GM19023 (cell line): ENCODE measurements at regions not wholly inside any gene's neighbourhood (a gene's known extent, or its start where the extent isn't known, plus 50 kb on each side); places are given as distances from the start of the nearest gene placed in this dataset.
A peak's percentile ranks its signal among the peaks of the same experiment; 100 is the strongest.
"Not testable (repeated sequence)": the region's sequence is repeated elsewhere in the genome, so short reads cannot be mapped to it uniquely, and the experiment has no call there.

Experiments used
- ATAC-seq: cut with Tn5 transposase; IDR thresholded peaks from one replicate; pipeline ENCODE4 v1.9.1; 2021; ENCODE audit warnings: mild to moderate bottlenecking, moderate library complexity; ENCODE audit not compliant: unreplicated experiment

DNA sequence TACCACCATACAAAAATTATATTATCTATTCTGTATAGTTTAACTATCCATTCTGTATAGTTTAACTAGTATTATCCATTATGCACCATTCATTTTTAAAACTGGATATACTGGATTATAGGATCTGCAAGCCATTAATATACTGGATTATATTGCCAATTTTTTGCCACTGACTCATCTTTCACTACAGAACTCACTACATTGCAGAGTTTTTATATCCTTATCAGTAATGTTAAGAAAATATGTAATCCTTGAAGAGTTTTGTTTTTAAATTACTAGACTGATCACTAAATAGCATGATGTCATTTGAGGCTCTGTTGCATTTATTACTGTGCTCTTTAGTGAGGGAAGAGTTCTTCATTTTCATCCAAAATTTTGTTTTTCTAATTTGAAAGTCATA, 109.8 kb upstream of the SNX2 start:
- no peak for ATAC-seq

DNA sequence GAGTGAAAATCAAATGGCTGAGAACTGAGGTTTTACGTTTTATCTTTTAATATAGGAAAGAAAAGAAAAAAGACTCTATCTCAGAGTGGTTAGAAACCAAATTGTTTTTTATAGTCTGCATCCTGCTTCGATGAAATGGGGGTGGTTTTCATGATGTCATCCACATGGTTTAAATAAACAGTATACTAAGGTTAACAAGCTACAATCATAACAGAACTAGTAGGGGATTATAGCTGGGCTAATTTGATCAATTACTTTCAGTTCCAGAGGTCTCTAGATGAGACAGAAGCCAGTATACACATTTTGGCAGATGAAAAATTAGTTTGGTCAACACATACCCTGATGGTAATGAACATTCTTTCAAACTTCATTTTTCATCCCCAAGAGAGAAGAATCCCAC, 106.3 kb upstream of the SNX2 start:
- ATAC-seq, result no peak

DNA sequence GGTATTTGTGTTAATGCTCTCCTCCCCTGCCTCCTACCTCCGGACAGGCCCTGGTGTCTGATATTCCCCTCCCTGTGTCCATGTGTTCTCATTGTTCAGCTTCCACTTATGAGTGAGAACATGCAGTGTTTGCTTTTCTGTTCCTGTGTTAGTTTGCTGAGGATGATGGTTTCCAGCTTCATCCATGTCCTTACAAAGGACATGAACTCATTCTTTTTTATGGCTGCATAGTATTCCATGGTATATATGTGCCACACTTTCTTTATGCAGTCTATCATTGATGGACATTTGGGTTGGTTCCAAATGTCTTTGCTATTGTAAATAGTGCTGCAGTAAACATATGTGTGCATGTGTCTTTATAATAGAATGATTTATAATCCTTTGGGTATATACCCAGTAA, 105.2 kb upstream of the SNX2 start:
- ATAC-seq, result not testable (repeated sequence)

GRCh38 chr5:122673343-122673742, 101.5 kb upstream of the SNX2 start:
- ATAC-seq, result no peak

DNA sequence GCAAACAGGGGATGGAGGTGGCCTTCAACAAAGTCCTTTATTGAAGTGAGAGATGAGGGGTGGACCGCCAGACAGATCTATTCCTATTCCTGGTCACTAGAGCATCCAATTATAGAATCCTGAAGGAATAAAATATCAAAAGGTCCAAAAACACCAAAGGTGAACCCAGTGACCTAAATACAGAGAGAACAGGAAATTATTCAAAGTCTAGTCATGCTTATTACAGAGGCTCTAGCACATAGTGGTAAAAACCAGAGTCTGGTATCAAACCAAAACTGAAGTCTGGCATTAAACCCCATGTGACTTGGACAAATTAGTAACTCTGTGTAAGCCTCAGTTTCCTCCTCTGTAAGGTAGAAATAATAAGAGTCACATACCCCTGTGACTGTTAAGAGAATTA, 100.5 kb upstream of the SNX2 start:
- ATAC-seq, result no peak

GRCh38 chr5:122680623-122681350, 94.1 kb upstream of the SNX2 start:
- no peak for ATAC-seq

GRCh38 chr5:122683631-122684030, 91.2 kb upstream of the SNX2 start:
- no peak for ATAC-seq

DNA sequence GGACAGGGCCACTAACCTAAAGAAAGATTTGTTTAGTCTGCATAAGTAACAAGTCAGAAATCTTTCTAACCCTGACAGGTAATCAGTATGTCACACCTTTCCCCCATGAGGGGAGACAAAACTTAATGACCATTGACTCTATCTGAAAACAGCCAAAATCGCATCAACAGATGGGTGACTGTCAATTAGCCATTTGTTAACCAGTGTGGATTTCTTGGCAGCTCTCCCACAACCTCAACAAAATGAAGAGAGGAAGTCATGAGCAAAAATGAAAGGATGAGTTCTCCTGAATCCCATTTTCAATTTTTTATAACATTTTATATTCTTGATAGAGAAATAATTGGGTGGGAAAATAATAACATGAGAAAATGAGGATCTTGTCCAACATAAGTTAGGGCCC, 84.6 kb upstream of the SNX2 start:
- no peak for ATAC-seq

GRCh38 chr5:122691931-122692330, 82.9 kb upstream of the SNX2 start:
- no peak for ATAC-seq

DNA sequence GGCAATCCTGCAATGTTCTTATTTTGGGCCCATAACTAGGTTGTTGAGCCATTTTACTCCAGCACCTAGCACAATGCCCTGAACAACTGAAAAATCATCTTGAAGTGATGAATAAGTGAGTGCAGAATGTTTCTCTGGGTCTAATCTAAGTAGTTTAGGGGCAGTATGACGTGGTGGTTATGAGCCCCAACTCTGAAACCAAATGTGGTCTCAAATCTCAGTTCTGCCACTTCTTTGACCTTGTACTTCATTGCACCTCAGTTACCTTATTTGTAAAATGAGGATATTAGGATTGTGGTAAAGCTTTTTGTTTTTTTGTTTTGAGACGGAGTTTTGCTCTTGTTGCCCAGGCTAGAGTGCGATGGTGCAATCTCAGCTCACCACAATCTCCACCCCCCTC, 80.9 kb upstream of the SNX2 start:
- no peak for ATAC-seq

- ATAC-seq, result no peak
These were observed 80.0 kb upstream of the SNX2 start for GRCh38 chr5:122694884-122695283.

- not testable (repeated sequence) for ATAC-seq
These were observed 78.1 kb upstream of the SNX2 start for GRCh38 chr5:122696735-122697134.

DNA sequence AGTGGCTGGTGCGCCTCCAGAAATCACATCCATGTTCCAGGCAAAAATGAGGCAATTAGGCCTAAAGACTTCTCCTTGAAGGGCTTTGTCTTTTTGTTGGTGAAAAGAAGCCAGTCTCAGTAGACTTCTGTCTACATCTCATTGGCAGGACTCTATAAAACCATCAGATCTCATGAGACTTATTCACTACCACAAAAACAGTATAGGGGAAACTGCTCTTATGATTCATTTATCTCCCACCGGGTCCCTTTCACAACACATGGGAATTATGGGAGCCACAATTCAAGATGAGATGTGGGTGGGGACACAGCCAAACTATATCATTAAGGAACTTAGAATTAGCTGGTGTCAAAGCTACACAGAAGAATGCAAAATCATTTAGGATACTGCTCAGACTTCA, 77.7 kb upstream of the SNX2 start:
- ATAC-seq, result no peak

GRCh38 chr5:122699201-122699600, 75.7 kb upstream of the SNX2 start:
- ATAC-seq, result no peak

DNA sequence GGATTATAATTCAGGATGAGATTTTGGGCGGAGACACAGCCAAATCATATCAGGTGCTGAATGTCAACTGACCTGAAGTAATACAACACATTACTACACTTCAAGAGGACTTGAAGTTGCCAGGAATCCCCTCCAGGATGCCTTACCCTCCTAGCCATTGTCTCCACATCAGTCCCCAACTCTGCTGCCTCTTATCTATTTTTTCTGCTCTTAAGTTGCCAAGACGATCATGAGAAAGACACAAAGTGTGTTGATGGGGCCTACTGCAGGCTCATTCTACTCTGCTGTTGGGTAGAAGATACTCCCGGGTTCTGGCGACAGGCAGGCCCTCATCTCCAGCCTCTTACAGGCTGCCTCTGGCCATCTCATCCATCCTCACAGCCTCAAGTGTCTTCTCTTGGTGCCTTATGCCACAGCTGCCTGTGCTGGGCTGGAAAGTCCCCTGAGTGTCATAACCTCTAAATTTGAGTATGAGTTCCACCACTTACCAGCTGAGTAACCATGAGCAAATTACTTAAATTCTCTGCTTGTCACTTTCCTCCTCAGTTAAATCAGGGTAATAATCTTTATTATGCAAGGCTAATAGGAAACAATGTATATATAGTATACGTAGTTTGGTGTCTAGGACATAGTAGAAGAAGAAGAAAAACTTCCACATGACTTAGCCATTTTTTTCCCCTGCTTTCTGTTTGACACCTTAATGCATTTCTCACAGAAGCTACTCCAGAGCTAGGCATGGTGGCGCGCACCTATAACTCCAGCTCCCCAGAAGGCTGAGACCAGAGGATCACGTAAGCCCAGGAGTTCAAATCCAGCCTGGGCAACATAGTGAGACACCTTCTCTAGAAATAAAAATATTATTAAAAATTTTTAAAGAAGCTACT, 73.0 kb upstream of the SNX2 start:
- peak; percentile 99 for ATAC-seq

DNA sequence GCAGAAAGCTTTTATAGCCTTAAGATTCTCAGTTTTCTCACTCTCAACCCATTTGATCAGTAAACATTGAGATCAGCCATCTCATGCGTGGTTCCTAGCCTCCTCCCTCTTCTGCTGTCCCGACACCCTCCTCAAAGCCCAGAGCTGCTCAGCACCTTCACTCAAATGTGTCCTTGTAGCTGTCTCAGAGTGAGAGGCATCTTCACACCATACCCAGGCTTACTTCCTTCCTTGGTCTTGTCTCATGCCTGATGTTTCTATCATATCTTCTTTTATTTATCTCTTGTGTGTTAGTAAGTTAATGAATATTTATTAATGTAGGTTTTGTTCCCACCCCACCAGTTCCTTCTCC, 72.4 kb upstream of the SNX2 start:
- ATAC-seq, result no peak

DNA sequence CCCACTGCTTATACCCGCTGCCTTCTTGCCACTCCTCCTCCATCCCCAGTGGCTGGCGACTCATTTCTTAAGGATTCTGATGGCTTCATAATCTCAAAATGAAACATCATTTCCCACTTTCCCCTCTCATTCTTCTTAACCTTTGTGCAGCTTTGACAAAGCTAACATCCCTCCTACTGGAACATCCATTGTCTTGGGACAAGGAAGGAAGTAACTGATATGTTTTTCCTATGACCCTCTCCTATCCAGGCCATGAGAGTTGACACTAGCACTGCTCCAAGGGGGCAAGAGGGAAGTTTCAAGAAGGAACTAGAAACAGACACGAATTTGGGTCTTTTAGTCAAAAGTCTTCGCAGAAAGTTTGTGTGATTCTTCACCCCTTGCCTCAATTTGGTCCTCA, 71.7 kb upstream of the SNX2 start:
- no peak for ATAC-seq

GRCh38 chr5:122704247-122705036, 70.4 kb upstream of the SNX2 start:
- ATAC-seq, result no peak

DNA sequence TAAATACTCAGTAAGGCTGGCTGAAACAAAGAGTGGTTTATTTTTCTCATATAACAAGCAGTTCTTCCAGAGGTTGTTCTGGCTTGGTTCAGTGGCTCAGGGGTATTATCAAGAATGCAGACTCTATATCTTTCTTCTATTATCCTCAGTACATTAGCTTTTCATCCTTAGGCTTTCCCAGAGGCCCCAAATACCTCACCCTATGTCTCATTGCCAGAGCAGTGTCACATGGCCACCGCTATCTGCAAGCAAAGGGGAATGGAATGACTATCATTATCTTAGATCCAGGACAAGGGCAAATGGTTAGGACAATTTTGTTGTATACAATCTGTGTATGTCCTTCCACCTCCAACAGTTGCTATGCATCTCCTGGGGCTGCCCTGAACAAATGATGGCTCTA, 69.0 kb upstream of the SNX2 start:
- no peak for ATAC-seq

DNA sequence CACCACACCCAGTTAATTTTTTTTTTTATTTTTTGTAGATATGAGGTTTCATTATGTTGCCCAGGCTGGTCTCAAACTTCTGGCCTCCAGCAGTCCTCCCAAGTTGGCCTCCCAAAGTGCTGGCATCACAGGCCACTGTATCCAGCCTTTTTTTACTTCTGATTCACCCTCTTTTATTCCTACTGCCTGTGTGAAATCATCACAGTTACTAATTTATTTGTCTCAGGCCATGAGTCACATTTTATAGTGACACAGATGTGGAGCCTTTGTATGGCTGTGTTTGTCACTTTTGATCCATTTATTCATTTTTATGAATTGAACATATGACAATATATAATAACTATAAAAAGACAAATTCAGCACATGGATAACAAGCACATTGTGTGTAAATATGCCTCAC, 67.1 kb upstream of the SNX2 start:
- ATAC-seq, result no peak

DNA sequence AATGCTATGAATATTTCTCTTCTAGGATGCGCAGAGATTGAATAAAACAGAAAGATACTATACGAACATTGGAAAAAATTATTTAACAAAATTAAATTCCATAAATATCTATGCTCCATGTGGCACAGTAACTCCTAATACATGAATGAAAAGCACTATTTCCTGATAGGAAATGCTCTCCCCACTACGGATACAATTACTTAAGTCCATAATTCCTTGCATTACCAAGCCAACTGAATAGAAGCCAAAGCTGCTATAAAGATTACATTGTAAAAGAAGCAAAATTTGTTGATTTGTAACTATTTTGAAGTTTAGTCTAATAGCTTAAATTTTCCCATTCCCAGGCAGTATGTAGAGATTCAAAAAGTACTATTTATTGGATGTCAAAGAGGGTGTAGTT, 61.8 kb upstream of the SNX2 start:
- ATAC-seq, result no peak

GRCh38 chr5:122715095-122715494, 59.8 kb upstream of the SNX2 start:
- no peak for ATAC-seq
